ENCODE measurements at regions not wholly inside any gene's neighbourhood (a gene's known extent, or its start where the extent isn't known, plus 50 kb on each side); places are given as distances from the start of the nearest gene placed in this dataset.

DNA sequence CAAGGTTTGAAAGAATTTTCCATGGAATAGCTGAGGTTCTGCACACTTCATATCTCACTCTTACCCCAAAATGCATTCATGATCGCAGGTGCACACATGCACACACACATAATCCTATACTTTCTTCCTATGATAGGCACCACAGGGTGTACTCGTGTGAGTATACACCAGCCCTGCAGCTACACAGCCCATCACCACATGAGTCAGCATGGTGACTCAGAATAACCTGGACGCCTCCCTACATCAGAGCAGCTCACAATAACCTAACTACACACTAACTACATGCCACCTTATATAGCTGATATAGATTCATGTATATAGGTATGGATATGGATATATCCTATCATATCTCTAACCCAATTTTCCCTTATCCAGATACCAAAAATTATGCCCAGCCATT lies 850.2 kb upstream of the TMEM132C start:
- no peak for TF ChIP-seq GATA2 (IDR thresholded peaks at IDR 0.05; ENCODE audit: low read depth, low read length)
- TF ChIP-seq GATA3 (IDR thresholded peaks at IDR 0.05; ENCODE audit: low read depth, low read length): no peak

All from SH-SY5Y (cell line).